ENCODE measurements at regions not wholly inside any gene's neighbourhood (a gene's known extent, or its start where the extent isn't known, plus 50 kb on each side); places are given as distances from the start of the nearest gene placed in this dataset.

GRCh38 chr1:147086129-147086528 lies 86.1 kb downstream of the PRKAB2 start:
- Histone ChIP-seq H3K4me2 (ENCODE audit: control insufficient read depth, insufficient read depth) (no peak overlapping the region), H3K9me3 (replicated peaks; ENCODE audit: control insufficient read depth, insufficient read depth, low read length) (no peaks in the 10 kb centered on the region), H2AFZ (ENCODE audit: control insufficient read depth, low read depth, low read length) (no peak overlapping the region), H3K4me1 (ENCODE audit: control insufficient read depth, insufficient read depth, low read length) (peaks cover 2% of the 10 kb centered on the region; the same call in 1 of the 2 replicates), H3K27ac (ENCODE audit: control insufficient read depth, insufficient read depth) (no peak overlapping the region), H3K36me3 (ENCODE audit: control insufficient read depth in 2 of 2, insufficient read depth in 2 of 2, low read length in 1 of 2) (no peaks in the 10 kb centered on the region), H3K4me3 (no peak overlapping the region), H3K9ac (ENCODE audit: control insufficient read depth, insufficient read depth, low read length) (no peak overlapping the region), H3K27me3 (replicated peaks in 1 of 2; ENCODE audit: control insufficient read depth in 2 of 2, insufficient read depth in 2 of 2, low read length in 1 of 2) (peaks cover 2 to 4% of the 10 kb centered on the region in 2 experiments; a peak in 3 of 4 replicates), H4K20me1 (ENCODE audit: control insufficient read depth, insufficient read depth) (no peaks in the 10 kb centered on the region), H3K79me2 (ENCODE audit: control insufficient read depth, insufficient read depth, low read length) (no peaks in the 10 kb centered on the region)
- no TSS peak for BruUV-seq (replicated peaks)
- CTCF ChIA-PET = no interaction called here
- in situ Hi-C loops (cut with MboI) (no loop called here), intact Hi-C loops (cut with micrococcal nuclease; ENCODE audit: unreplicated experiment) (no loop called here)
- no peak for ATAC-seq
- no peak for DNase-seq (ENCODE audit: low read depth, low spot score)
- TF ChIP-seq BCLAF1 (IDR thresholded peaks at IDR 0.05) = no peak
- TF ChIP-seq CBX5 (IDR thresholded peaks at IDR 0.05; ENCODE audit: low read depth) = no peak
- TF ChIP-seq PBX3 (IDR thresholded peaks at IDR 0.05; ENCODE audit: insufficient replicate concordance, low read depth, low read length) = no peak
- TF ChIP-seq FOXM1 (IDR thresholded peaks at IDR 0.05; ENCODE audit: low read depth, low read length) = no peak
- TF ChIP-seq BCL3 (IDR thresholded peaks at IDR 0.05; ENCODE audit: borderline replicate concordance, insufficient read depth, low read depth, low read length, poor library complexity, severe bottlenecking) = no peak
- TF ChIP-seq BCL11A (IDR thresholded peaks at IDR 0.05; ENCODE audit: low read depth, low read length) = no peak
- no peak for TF ChIP-seq POLR2AphosphoS5 (IDR thresholded peaks at IDR 0.05; ENCODE audit: low read length)
- SMC1A ChIA-PET (ENCODE audit: uncharacterized antibody, unreplicated experiment) = no interaction called here
- FAIRE-seq = no peak
- POLR2A ChIA-PET = no interaction called here
- RAD21 ChIA-PET (ENCODE audit: unreplicated experiment) = no interaction called here

Data from GM12878 (cell line).